ENCODE measurements at regions not wholly inside any gene's neighbourhood (a gene's known extent, or its start where the extent isn't known, plus 50 kb on each side); places are given as distances from the start of the nearest gene placed in this dataset.

- TF ChIP-seq CTCF (conservative IDR thresholded peaks at IDR 0.05; ENCODE audit: low read depth, low read length) (no peak), EZH2 (IDR thresholded peaks at IDR 0.05; ENCODE audit: low read length, unreplicated experiment) (no peak), EZH2phosphoT487 (IDR thresholded peaks at IDR 0.05; ENCODE audit: borderline replicate concordance, low read length) (no peak)
Observed at GRCh38 chr13:107883561-107884175, 331.7 kb downstream of the LIG4 start.

All from PC-3 (cell line).